Kidney (tissue), 13 donors: ENCODE measurements at regions not wholly inside any gene's neighbourhood (a gene's known extent, or its start where the extent isn't known, plus 50 kb on each side); places are given as distances from the start of the nearest gene placed in this dataset.

ENCODE experiments used
- DNase-seq, 5 donors: peaks; one replicate each; pipeline ENCODE4 v3.0.0-alpha.2; 2013 to 2020
- FAIRE-seq: peaks from 2 replicates; lab custom pipeline; 2012; peaks lifted over from hg19 to GRCh38; lab: Jason Lieb, UNC
- H3K27ac ChIP-seq, 2 donors: one replicate each; pipeline ENCODE4 v1.7.0; 2013; ENCODE audit warnings: low read depth in 2 of 2, low read length in 2 of 2, inconsistent platforms in 1 of 2
- H3K27me3 ChIP-seq: one replicate; pipeline ENCODE4 v1.7.1; 2013; ENCODE audit warnings: low read length, inconsistent platforms; ENCODE audit not compliant: control insufficient read depth, insufficient read depth
- H3K36me3 ChIP-seq, 3 donors: one replicate each; pipeline versions ENCODE4 v1.7.0 to v1.7.1; 2013; ENCODE audit warnings: low read length in 3 of 3, control low read depth in 1 of 3, inconsistent platforms in 1 of 3; ENCODE audit not compliant: insufficient read depth in 3 of 3, control insufficient read depth in 2 of 3
- H3K4me1 ChIP-seq, 3 donors: one replicate each; pipeline versions ENCODE4 v1.7.0 to v1.7.1; 2013; ENCODE audit warnings: low read length in 3 of 3, inconsistent platforms in 1 of 3, low read depth in 1 of 3; ENCODE audit not compliant: control insufficient read depth in 2 of 3, insufficient read depth in 2 of 3
- H3K4me3 ChIP-seq, 3 donors: one replicate each; pipeline versions ENCODE4 v1.7.0 to v1.8.1; 2013; ENCODE audit warnings: low read length in 3 of 3, control low read depth in 1 of 3, inconsistent platforms in 1 of 3
- H3K9ac ChIP-seq, 3 donors: one replicate each; pipeline versions ENCODE4 v1.7.0 to v1.7.1; 2013; ENCODE audit warnings: low read length in 3 of 3, control low read depth in 1 of 3, inconsistent platforms in 1 of 3
- H3K9me3 ChIP-seq, 3 donors: one replicate each; pipeline versions ENCODE4 v1.7.0 to v1.7.1; 2013; ENCODE audit warnings: low read length in 3 of 3, control low read depth in 1 of 3, inconsistent platforms in 1 of 3; ENCODE audit not compliant: control insufficient read depth in 2 of 3, insufficient read depth in 1 of 3
- intact Hi-C: fragments of 100-400 bp; cut with DNase I; formaldehyde crosslinking; loops from one replicate; pipeline ENCODE4 v1.11.1; 2022
- TF ChIP-seq, protein P1 (sequence below): IDR thresholded peaks from 3 replicates; pipeline ENCODE4 v1.5.1; 2012; ENCODE audit warnings: mild to moderate bottlenecking, moderate library complexity, borderline replicate concordance; ENCODE audit not compliant: insufficient read depth; ENCODE audit errors: extremely low read depth
- donor health status: control.
- donor health status: control.
- donor health status: control.
- donor health status: control.
- donor health status: control.
- donor health status: DM: yes; HTN: yes; CAD: no.
- donor health status: Normal renal cell carcinoma (clear cell type).

GRCh38 chr7:91537260-91538152, 273.3 kb downstream of the FZD1 start:
- no peaks in the 10 kb centered on the region for H3K27me3 ChIP-seq
- H3K9me3 ChIP-seq: no peaks in the 10 kb centered on the region
- H3K27ac ChIP-seq: no peak overlapping the region
- H3K36me3 ChIP-seq: no peaks in the 10 kb centered on the region
- H3K4me1 ChIP-seq: no peaks in the 10 kb centered on the region
- FAIRE-seq (no peak), DNase-seq (no peak)
- no peak overlapping the region for H3K9ac ChIP-seq
- TF ChIP-seq, protein P1, sequence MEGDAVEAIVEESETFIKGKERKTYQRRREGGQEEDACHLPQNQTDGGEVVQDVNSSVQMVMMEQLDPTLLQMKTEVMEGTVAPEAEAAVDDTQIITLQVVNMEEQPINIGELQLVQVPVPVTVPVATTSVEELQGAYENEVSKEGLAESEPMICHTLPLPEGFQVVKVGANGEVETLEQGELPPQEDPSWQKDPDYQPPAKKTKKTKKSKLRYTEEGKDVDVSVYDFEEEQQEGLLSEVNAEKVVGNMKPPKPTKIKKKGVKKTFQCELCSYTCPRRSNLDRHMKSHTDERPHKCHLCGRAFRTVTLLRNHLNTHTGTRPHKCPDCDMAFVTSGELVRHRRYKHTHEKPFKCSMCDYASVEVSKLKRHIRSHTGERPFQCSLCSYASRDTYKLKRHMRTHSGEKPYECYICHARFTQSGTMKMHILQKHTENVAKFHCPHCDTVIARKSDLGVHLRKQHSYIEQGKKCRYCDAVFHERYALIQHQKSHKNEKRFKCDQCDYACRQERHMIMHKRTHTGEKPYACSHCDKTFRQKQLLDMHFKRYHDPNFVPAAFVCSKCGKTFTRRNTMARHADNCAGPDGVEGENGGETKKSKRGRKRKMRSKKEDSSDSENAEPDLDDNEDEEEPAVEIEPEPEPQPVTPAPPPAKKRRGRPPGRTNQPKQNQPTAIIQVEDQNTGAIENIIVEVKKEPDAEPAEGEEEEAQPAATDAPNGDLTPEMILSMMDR: no peak
- intact Hi-C loops: no loop called here
- H3K4me3 ChIP-seq: no peak overlapping the region

GRCh38 chr7:91541641-91542040, 277.4 kb downstream of the FZD1 start:
- Histone ChIP-seq H3K9ac (no peak overlapping the region), H3K4me1 (no peaks in the 10 kb centered on the region), H3K27ac (no peak overlapping the region), H3K27me3 (no peaks in the 10 kb centered on the region), H3K36me3 (no peaks in the 10 kb centered on the region), H3K9me3 (no peaks in the 10 kb centered on the region), H3K4me3 (no peak overlapping the region)
- intact Hi-C loops: no loop called here
- TF ChIP-seq, protein P1: no peak
- FAIRE-seq (no peak), DNase-seq (no peak)

GRCh38 chr7:91543646-91544045, 279.4 kb downstream of the FZD1 start:
- intact Hi-C loops: no loop called here
- H3K4me1 ChIP-seq: no peaks in the 10 kb centered on the region
- no peak for FAIRE-seq
- TF ChIP-seq, protein P1: no peak
- DNase-seq: no peak
- H3K9ac ChIP-seq: no peak overlapping the region
- H3K27ac ChIP-seq: no peak overlapping the region
- H3K4me3 ChIP-seq: no peak overlapping the region
- no peaks in the 10 kb centered on the region for H3K27me3 ChIP-seq
- no peaks in the 10 kb centered on the region for H3K9me3 ChIP-seq
- H3K36me3 ChIP-seq: no peaks in the 10 kb centered on the region
